HT-29 (cell line): ENCODE measurements at regions not wholly inside any gene's neighbourhood (a gene's known extent, or its start where the extent isn't known, plus 50 kb on each side); places are given as distances from the start of the nearest gene placed in this dataset.
"Not testable (repeated sequence)": the region's sequence is repeated elsewhere in the genome, so short reads cannot be mapped to it uniquely, and the experiment has no call there.

Experiments
- DNase-seq: peaks from one replicate; pipeline ENCODE4 v3.0.0-alpha.2; 2015; ENCODE audit warnings: low spot score

DNA sequence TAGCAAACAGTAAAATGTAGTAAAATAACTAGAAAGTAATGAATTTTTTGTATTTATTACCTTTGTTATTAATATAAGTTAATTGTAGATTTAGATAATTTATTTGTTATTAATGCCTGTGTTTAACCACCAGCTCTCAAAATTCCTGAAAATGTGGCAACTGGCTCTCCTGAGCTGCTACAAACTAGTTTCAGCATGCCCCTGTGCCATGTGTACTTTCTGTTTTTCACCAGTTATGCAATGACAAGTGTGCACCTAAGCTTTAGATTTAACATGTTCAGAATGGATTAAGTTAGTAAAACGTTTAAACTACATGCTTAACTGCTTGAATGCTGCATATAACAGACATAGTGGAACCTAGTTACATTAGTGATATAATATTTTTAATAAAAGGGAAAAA is 88.1 kb downstream of the POSTN start:
- DNase-seq: no peak

DNA sequence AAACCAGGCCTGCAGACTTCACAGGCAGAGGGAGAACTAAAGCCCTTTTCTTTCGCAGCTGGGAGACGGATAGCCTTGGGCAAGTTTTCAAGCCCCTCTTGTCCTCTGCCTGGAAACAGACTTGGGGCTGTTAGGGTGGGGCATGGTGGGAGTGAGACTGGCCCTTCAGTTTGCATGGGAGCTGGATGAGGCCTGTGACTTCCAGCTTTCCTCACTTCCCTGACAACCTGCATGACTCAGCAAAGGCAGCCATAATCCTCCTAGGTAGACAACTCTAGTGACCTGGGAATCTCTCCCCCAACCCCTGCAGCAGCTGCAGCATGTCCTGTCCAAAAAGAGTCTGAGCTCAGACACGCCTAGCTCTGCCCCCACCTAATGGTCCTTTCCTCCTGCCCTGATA is 93.0 kb downstream of the POSTN start:
- DNase-seq: no peak

DNA sequence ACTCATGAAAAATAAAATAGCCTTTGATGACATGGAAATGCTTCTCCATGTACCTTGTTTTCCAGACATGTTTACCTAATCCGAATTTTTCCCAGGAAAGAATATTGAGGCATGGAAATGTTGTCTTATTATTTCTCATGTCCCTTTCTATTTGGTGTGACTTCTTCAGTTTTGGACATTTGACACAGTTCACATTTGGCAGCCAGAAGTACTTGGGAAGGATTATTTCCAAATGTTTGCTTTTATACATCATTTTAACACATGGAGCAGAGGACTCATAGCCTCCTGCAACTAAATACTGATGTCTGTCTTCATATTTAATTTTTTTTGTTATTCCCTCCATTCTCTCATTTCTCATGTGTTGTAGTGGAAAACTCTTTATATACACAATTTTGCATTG is 94.3 kb downstream of the POSTN start:
- DNase-seq: no peak

DNA sequence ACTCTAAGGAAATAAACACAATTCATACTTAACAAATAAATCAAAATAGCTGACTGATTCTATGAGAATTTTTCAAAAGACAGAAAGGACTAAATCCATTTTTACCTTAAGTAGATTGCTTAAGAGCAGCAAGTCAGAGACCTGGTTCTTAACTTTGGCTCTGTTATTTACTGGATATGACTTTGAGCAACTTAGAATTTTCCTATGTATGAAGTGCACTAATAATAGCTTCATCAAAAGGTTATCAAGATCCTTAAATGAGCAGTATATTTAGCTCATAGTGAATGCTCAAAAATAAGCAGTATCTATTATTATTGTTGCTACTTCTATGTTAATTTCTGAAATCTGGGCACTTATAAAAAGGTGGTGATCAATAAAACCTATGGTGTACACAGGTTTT is 95.3 kb downstream of the POSTN start:
- no peak for DNase-seq

DNA sequence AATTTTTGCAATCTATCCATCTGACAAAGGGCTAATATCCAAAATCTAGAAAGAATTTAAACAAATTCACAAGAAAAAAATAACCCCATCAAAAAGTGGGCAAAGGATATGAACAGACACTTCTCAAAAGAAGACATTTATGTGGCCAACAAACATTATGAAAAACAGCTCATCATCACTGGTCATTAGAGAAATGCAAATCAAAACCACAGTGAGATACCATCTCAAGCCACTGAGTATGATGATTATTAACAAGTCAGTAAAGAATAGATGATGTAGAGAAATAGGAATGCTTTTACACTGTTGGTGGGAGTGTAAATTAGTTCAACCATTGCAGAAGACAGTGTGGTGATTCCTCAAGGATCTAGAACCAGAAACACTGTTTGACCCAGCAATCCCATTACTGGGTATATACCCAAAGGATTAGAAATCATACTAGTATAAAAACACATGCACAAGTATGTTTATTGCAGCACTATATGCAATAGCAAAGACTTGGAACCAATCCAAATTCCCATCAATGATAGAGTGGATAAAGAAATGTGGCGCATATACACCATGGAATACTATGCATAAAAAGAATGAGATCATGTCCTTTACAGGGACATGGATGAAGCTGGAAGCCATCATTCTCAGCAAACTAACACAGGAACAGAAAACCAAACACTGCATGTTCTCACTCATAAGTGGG is 96.1 kb downstream of the POSTN start:
- DNase-seq: not testable (repeated sequence)

DNA sequence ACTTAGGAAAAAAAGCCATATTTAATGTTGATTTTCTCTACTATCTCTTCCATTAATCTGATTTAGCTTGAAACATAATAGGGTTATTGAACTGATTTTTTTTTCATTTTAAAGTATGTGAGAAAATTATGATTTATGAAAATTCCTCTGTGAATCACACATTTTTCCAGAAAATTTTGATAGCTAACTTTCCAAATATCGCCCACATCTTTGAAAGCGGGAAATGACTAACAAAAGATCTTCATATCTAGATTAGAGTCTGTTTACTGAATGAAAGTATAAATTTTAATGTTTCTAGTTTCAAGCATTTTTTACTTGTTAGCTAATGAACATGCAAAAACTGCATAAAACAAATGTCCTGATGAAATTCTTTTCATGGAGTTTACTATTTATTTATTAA is 97.4 kb downstream of the POSTN start:
- DNase-seq: no peak

DNA sequence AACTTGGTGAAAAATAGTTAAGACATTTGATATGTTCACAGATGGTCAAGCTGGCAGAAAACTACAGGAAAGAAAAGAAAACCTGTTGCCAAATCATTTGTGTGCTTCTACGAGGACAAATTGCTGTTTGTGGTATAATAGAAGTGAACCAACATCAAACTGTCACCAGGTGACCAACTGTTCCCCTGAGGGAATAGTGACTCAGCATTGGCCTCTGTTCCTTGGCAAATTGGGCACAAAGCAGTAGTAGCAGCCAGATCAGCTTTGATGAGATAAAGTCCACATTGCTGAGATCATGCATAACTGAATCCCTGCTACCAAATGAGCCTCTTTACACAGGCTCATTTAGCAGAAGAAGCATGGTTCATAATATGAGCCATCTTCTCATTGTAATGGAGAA is 103.5 kb downstream of the POSTN start:
- no peak for DNase-seq

DNA sequence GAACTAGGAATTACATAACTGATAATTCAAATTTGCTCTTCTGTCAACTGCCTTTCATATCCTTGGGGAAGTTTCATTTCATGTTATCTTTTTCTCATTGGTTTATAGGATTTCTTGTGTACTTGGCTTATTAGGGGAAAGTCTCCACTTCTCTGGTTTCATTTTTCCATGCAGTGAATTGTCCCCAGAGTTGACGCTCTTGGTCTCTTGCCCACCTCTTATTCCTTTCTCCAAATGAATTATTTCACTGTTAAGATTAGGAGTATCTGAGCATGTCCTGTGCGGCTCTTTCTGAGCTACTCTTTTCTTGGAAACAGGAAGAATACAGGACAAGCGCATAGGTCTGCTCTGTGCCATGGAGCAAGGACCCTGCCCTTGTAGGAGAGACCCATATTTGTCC is 104.8 kb downstream of the POSTN start:
- DNase-seq: no peak

DNA sequence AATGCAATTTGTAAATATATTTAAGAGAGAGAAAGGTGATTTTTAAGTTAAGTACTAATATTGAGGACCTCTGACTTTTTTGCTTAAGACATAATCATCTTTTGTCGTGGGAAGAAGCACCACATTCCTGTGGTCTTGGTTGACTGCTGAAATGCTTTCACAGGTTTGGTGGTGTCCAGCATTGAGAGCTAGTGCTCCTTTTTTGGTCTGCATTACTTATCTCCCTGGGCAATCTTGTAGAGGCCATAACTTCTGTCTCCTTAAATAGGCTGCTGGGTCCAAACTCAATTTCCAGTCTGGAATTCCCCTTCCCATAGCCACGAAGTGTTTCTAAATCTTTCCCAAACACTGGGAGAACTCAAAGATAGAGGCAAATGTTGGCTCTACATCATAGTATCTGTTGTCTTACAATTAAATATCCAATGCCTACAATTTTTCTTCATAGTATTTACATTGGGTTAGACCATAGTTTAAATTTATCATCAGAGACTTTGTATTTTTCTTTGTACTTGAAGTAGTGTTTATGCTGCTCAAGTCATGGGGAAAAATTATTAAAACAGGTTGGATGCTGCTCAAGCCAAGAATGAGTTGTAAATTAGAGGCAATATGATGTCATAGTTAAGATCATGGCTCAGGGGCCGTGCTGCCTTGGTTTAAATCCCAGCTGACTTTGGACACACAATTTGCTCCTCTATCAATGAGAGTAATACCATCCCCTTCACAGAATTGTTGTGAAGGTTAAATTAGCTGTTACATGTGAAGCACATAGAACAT is 105.6 kb downstream of the POSTN start:
- DNase-seq: no peak

DNA sequence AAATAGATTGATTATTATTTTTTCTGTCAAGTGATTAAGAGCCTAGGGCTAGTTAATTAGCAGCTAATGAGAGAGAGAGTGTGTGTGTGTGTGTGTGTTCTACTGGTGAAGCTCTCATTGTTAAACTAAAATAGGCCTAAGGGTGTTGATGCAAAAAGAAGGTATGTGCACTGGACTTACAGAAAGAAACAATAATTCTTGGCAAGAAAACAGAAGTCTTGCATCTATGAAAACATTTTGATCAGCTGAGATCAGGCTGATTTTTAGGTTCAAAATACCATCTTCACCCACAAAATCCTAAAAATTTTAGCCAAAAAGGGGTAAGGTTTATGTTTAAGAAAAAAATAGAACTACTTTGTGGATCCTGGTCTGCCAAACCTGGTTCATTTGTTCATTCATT is 106.5 kb downstream of the POSTN start:
- DNase-seq: no peak

DNA sequence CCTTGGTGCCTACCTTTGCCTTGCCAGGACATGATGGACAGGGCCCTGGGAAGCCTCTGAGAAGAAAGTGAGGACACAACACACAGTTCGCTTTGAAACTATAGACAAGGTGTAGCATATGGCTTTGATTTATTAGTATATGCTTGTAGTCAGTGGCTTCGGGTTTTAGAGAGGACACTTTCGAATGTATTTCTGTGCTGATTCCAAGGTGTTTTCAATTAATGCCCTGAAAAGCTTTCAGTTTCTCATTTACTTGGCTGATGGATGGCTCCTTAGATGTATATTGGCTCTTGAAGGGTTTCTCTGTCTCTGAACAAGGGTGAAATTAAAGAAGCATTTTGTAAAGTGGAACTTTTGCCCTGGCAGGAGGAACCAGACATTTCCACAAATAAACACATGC is 106.9 kb downstream of the POSTN start:
- no peak for DNase-seq

DNA sequence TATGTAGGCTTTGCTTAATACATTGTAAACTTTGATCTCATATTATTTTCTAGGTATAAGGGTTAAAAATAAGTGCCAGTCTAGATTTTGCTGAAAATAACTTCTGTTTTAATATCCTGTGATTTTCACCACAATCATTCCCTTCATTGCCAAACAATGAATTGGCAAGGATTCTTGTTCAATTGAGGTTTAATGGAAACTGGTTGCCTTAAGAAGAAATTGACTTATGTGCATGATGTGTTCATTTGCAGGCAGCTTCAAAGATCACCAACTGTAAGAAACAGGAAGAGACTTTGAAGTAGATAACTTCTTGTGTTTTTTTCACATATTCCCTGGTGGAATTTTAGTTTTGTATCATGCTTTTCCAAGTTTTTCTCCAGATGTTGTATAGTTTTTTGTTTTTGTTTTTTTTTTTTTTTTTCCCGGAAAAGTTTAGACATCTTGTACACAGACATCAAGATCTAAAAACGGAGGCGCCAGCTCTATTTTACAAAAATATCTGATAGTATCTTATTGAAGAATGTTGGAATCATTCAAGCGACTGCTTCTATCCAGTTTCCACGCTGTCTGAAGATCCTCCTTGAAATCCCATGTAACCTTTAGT is 108.3 kb downstream of the POSTN start:
- DNase-seq: no peak

DNA sequence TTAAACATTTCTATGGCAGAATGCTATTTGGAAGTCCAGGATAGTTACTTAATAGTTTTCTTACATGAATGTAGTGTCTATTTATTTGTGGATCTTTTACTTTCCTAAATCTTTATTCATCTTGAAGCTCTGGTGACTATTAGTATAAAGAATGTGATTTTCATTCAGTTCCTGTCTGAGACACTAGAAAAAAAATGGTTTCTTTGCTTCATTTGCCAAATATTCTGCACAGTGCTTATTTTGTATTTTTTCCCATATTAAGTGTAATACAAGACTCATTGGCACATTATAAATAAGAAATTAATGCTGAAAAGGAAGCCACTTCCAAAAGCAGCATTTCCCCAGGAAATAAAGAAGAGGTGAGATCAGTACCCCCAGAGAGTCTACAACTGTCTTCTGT is 109.8 kb downstream of the POSTN start:
- no peak for DNase-seq

DNA sequence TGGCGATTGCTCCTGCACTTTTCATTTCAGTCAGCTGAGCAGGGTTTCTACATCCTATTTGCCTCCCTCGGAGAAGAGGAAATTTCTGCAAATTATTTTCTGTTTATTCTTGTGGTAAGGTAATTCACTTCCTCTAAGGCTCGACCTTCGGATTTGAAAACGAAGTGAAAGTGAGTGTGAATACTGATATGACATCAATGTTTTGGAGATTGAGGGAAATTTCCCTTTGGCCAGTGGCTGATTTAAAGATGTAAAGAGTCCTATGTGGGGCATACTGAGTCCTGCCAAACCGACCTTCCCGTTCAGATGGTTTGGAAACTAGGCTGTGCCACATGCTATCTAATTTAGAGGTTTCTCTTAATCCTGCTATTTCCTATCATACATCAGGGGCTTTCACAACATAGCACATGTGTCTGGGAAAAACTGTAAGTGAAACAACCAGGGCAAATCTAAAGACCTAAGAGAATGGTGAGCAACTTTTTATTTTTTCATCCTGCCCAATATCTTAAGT is 112.3 kb downstream of the POSTN start:
- no peak for DNase-seq

DNA sequence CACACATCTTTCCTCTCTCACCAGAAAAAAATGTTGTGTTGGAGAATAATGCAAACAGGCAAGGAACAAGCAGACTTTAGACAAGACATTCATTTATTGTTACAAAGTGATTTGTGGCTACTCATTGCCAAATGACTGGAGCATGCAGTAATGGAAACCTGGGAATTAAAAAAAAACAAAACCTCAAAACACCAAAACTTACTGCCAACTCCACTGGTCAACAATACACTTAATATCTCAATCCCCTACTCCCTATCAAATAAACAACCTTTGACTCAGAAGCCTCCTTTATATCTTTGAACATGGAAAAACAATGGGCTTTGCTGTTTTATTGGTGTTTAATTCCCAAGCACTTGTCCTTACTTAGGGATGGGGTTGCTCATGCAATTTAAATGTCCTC is 112.8 kb downstream of the POSTN start:
- DNase-seq: no peak

DNA sequence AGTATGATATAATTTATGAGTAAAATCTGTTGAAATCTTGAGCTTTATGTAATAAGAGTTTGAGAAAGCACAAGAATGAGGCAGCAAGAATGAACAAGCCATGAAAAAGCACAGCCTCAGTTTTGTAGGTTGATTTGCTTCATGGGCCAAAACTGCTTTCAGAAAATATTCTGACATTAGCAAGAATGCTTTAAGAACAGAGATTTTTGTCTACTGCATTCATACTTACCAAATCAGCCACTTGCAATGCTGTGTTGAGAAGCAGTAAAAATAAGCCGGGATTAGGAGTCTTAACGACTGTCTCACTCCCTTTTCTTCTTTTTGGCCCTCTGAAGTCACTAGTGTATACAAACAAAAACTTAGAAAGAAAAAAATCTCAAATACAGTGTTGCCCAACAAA is 114.5 kb downstream of the POSTN start:
- DNase-seq: no peak

DNA sequence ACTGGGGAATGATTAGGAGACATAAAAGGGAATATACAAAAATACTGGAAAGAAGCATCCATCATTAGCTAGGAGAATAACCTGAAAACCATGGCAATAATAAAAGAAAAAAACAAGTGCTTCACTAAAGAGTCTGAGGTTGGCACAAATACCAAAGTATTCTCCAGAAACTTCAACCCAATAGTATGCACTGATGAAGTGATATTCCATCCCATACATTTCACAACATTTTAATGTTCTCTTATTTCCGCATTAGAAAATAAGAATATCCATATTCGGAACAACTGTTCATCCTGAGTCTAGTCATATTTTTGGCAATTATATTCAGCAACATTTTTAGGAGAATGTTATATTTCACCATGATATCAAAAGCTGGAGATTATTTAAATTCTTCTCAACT is 116.2 kb downstream of the POSTN start:
- DNase-seq: no peak

DNA sequence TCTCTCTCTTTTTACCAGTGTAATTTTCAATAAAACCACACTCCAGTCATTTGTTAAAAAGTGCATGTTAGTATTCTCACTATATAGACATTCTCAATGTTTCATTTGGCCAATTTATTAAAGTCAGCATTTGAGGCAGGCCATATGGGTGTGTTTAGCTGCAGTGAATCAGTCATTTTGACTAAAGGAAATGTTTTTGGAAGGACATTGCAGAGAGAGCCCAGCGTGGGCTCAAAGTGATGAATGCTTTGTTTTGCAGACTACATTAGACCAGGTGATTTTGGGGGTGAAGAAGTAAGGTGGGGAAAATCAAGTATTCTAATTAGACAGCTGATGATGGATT is 116.7 kb downstream of the POSTN start:
- DNase-seq: no peak

DNA sequence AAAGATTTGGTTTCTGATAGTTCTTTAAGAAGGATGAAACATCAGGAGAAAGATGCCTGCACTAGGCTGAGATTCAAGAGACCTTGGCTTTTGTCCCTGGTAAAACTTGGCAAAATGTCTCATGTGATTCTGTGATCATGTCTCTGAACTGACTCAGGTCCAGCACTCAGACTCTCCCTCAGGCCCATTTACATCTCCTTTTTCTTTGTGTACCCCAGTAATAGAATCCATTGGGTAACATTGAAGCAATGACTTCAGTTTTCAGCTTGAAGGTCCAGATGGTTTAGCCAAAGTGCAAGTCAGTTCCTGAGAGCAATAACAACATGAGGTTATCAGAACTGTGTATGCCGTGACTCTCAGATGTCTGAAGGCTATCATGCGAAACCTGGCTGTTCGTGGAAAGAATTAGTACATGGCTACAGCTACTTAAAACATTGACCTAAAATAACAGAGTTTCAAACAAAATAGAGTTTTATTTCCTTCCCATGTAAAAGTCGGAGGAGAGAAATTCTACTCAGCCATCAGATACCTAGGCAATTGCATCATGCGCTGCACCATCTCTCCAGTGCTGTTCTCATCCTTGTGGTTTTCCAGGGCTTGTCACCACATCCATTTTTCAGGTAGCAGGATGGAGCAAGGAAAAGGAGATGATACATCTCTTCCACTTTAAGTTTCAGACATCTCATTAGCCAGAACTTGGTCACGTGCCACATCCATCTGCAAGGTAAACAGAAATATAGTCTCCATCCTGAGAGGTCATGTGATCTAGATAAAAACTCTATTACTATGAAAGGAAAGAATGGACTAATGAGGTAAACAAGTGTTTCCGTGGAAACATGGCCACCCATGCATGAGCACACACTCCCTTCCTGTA is 117.3 kb downstream of the POSTN start:
- no peak for DNase-seq

DNA sequence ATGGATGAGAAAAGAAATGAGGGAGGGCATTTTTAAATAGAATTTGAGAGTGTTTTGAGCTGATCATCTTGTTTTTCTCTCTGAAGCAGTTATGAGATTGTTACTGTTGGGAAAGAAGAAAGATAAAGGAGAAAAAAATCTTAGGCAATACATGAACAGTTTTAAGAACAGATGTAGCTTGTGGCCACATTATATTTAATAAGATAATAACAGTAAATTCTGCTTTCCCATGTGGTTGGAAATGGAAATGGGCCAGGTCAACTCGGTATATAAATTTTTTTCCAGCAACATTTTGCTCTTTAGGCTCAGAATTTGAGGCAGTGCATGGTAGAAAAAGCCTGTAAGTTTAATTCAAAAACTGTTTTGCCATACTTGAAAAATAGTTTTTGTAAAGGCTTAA is 118.7 kb downstream of the POSTN start:
- no peak for DNase-seq

DNA sequence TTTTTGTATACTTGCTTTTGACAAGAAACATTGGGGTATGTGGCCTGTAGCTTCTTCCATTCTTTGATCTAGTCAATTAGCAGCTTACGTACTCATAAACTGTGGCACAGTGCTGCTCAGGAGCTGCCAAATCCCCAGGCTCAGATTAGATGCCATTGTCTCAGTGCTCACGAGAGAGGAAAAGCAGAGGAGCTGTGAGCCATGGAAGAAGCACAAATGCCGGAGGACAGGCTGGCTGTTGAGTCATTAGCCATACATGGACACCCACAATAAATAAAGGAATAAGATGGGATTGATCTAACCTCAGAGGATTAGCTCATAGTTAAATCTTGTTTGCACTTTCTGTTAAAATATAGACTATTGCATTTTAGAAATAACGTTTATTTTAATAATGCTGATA is 121.7 kb downstream of the POSTN start:
- no peak for DNase-seq

DNA sequence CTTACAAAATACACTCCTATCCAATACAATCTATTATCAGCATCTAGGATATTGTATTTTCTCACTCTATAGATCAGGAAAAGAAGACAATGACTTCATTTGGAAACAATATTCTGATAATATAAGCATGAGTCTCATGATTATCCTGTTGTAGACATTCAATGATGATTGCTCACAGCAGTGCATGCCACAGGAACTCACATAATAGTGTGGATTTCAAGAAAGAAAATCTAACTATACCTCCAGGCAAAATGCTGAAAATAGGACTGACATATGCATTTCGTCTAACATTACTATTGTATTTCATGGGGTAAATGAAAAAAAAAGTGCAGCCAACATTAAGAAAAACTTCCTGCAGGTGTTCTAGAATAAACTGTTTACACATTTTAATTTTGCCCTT is 122.6 kb downstream of the POSTN start:
- no peak for DNase-seq
